Breast epithelium (tissue), 3 donors: ENCODE measurements at regions not wholly inside any gene's neighbourhood (a gene's known extent, or its start where the extent isn't known, plus 50 kb on each side); places are given as distances from the start of the nearest gene placed in this dataset.

Source experiments
- CTCF ChIP-seq, 3 donors: fragments of 450-650 bp; IDR thresholded peaks; one replicate each; pipeline ENCODE4 v1.5.1; 2016 to 2017; ENCODE audit warnings: antibody characterized with exemption in 3 of 3, mild to moderate bottlenecking in 3 of 3, moderate library complexity in 3 of 3
- POLR2A ChIP-seq: fragments of 450-650 bp; IDR thresholded peaks from one replicate; pipeline ENCODE4 v1.6.1; 2016; ENCODE audit warnings: antibody characterized with exemption, mild to moderate bottlenecking, moderate library complexity
- POLR2AphosphoS5 ChIP-seq, 3 donors: sonication (generic); formaldehyde crosslinking; IDR thresholded peaks; one replicate each; pipeline ENCODE4 v1.6.1; 2017; ENCODE audit warnings: antibody characterized with exemption in 3 of 3

- TF ChIP-seq CTCF (IDR thresholded peaks at IDR 0.05) (no peak), POLR2A (no peak), POLR2AphosphoS5 (IDR thresholded peaks at IDR 0.05) (no peak)
These were observed 136.4 kb downstream of the OAT start for GRCh38 chr10:124282326-124282725.
